ENCODE measurements at regions not wholly inside any gene's neighbourhood (a gene's known extent, or its start where the extent isn't known, plus 50 kb on each side); places are given as distances from the start of the nearest gene placed in this dataset.
"Not testable (repeated sequence)": the region's sequence is repeated elsewhere in the genome, so short reads cannot be mapped to it uniquely, and the experiment has no call there.

DNA sequence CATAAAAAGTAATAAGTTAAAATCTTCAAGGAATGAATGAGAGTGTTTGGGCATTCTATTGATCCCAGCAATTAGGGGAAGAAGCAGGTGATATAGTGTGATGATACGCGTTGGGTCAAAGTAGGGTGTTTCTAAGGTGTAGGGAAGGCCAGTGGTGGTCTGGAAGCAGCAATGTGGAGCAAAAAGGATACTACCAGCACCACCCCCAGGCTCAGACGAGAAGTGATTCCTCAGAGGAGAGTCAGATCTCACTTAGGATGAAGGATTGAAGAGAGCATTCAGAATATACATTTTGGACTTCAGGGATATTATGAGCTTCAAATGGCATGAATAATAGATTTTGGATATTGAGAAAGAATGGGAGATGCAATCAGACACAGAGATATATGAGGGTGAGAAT lies 497.6 kb downstream of the RMST start:
- no peak overlapping the region for H3K4me3 ChIP-seq

DNA sequence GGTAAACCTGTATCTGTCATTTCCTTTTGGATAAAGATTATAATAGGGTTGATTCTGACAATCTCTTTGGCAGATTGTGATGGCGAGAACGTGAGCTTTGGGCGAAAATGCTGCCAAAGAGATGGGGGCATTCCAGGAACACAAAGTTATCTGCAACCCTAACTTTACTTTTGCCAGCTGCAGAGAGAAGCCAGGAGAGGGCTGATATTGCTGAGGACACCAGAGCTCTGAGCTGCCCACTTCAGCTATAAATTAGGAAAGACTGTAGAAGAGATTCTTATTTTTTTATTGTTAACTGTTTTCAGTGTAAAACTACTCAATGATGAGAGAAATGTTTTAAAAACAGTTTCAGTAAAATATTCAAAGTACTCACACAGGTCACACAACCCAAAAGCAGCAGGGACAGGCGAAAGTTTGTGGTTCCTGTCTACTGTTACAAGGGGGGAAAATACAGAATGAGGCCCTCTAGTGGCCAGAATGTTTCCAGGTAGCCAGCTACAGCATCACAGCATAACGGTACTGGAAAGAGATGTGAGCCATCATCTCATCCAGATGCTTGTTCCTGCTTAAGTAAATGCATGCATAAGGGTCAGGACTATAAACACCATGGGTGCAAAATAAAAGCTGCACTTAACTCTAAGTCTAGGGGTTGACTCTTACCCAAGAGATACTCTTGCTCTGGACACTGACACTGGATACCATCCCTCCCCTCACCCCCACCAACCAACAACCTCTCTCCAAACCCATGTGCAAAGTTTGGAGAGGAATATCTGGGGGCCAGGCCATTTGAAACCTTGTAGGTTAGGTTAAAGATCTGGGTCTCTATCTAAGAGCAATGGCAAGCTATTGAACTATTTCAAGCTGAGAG lies 498.4 kb downstream of the RMST start:
- Histone ChIP-seq H3K4me3 (no peak overlapping the region), H3K27ac (no peak overlapping the region)

More for the DNA sequence above, 497.6 kb downstream of the RMST start:
- H3K27ac ChIP-seq, result no peak overlapping the region

GRCh38 chr12:97967831-97968230 lies 505.2 kb downstream of the RMST start:
- no peak overlapping the region for H3K27ac ChIP-seq

GRCh38 chr12:97968641-97969197 lies 506.1 kb downstream of the RMST start:
- Histone ChIP-seq H3K27ac (no peak overlapping the region), H3K4me3 (no peak overlapping the region)

More at GRCh38 chr12:97967831-97968230, 505.2 kb downstream of the RMST start:
- no peak overlapping the region for H3K4me3 ChIP-seq

GRCh38 chr12:97977870-97978405 lies 515.3 kb downstream of the RMST start:
- no peak overlapping the region for H3K27ac ChIP-seq
- no peak overlapping the region for H3K4me3 ChIP-seq

DNA sequence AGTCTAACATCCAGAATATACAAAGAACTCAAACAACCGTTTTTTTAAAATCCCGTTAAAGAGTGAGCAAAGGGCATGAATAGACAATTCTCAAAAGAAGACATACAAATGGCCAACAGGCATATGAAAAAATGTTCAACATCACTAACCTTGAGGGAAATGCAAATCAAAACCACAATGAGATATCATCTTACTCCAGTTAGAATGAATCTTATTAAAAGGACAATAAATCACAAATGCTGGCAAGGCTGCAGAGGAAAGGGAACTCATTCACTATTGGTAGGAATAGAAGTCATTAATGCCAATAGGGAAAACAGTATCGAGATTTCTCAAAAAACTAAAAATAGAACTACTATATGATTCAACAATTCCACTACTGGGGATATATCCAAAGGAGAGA lies 520.1 kb downstream of the RMST start:
- Histone ChIP-seq H3K4me3 (no peak overlapping the region), H3K27ac (no peak overlapping the region)

DNA sequence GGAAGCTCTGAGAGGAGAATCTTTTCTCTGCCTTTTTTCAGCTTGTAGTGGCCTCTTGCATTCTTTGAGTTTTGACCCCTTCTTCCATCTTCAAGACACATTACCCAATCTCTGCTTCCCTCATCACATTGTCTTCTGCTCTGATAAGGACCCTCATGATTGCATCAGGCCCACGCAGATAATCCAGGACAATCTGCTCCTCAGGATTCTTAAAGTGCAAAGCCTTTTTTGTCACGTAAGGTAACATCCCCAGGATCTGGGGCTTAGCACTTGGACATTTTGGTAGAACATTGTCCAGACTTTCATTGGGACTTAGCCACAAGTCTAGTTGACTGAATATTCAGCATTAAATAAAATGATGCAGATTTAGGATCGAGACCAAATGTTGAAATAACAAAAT lies 521.2 kb downstream of the RMST start:
- Histone ChIP-seq H3K27ac (no peak overlapping the region), H3K4me3 (no peak overlapping the region)

GRCh38 chr12:97984436-97984835 lies 521.8 kb downstream of the RMST start:
- no peak overlapping the region for H3K27ac ChIP-seq

DNA sequence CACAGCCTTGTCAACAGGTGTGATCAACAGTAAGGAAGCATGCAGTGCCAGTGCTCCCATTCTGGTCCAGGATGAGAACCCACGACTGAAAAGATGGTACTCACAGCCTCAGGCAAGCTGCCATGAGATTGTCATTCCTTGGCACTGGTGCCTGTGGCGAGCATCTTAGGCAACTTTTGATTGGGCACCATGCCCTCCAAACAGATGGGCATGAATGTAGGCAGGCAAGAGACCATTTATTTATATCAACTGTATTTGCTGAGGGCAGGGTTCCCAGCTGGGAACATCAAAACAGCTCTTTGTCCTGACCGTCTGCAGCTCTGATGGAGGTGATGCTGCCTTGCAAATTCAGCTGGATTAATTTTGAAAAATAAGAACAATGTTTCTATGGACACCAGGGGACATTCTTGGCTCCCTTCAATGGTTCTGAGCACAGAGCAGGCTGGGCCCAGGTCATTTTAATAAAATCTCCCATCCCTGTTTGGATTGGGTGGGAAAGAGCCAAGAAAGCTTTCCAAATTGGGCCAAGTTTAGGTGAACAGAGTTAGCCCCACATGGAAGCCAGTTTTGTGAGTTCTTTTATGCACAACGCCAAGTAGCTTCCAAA lies 522.5 kb downstream of the RMST start:
- no peak overlapping the region for H3K27ac ChIP-seq
- H3K4me3 ChIP-seq, result no peak overlapping the region

More at GRCh38 chr12:97984436-97984835, 521.8 kb downstream of the RMST start:
- no peak overlapping the region for H3K4me3 ChIP-seq

GRCh38 chr12:97985834-97986233 lies 523.2 kb downstream of the RMST start:
- Histone ChIP-seq H3K27ac (no peak overlapping the region), H3K4me3 (no peak overlapping the region)

DNA sequence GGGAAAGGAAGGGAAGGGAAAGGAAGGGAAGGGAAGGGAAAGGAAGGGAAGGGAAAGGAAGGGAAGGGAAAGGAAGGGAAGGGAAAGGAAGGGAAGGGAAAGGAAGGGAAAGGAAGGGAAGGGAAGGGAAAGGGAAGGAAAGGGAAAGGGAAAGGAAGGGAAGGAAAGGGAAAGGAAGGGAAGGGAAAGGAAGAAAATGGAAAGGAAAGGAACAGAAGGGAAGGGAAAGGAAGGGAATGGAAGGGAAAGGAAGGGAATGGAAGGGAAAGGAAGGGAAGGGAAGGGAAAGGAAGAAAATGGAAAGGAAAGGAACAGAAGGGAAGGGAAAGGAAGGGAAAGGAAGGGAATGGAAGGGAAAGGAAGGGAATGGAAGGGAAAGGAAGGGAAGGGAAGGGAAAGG lies 526.0 kb downstream of the RMST start:
- H3K27ac ChIP-seq, H3K4me3 ChIP-seq: not testable (repeated sequence)

- Histone ChIP-seq H3K27ac (no peak overlapping the region), H3K4me3 (no peak overlapping the region)
Observed at GRCh38 chr12:97989366-97989940, 525.9 kb upstream of the TMPO start.

GRCh38 chr12:97994746-97995484 lies 520.5 kb upstream of the TMPO start:
- no peak overlapping the region for H3K4me3 ChIP-seq
- no peak overlapping the region for H3K27ac ChIP-seq

GRCh38 chr12:97995559-97995958 lies 519.8 kb upstream of the TMPO start:
- Histone ChIP-seq H3K4me3 (no peak overlapping the region), H3K27ac (no peak overlapping the region)

GRCh38 chr12:98001430-98001829 lies 514.0 kb upstream of the TMPO start:
- Histone ChIP-seq H3K27ac (no peak overlapping the region), H3K4me3 (no peak overlapping the region)

- H3K4me3 ChIP-seq, result no peak overlapping the region
Observed at GRCh38 chr12:98002887-98003493, 512.4 kb upstream of the TMPO start.

GRCh38 chr12:98007963-98008362 lies 507.4 kb upstream of the TMPO start:
- H3K27ac ChIP-seq, result no peak overlapping the region
- no peak overlapping the region for H3K4me3 ChIP-seq

More at GRCh38 chr12:98002887-98003493, 512.4 kb upstream of the TMPO start:
- H3K27ac ChIP-seq, result no peak overlapping the region

- Histone ChIP-seq H3K4me3 (no peak overlapping the region), H3K27ac (no peak overlapping the region)
Observed at GRCh38 chr12:98013560-98013959, 501.8 kb upstream of the TMPO start.

DNA sequence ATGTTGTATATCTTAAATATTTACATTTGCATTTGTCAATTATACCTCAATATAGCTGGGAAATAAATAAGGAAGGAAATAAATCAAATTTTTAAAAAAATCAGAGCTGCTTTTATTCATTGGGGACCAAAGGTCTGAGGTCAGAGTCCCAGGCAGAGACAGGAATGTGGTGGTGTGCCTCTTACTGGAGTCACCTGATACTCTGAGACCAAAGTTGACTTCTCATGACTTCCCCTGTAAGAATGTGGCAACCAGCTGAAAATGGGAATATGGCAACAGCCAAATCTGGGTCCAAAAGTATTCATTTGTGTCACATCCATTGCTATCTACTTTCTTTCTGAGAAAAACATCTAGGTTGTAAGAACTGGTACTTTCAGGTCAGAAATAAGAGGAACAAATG lies 496.6 kb upstream of the TMPO start:
- H3K4me3 ChIP-seq, result no peak overlapping the region
- no peak overlapping the region for H3K27ac ChIP-seq

Data from skin epidermis (tissue), 12 donors.